ENCODE measurements at regions not wholly inside any gene's neighbourhood (a gene's known extent, or its start where the extent isn't known, plus 50 kb on each side); places are given as distances from the start of the nearest gene placed in this dataset.
A peak's percentile ranks its signal among the peaks of the same experiment; 100 is the strongest.

- ATAC-seq (no peak), DNase-seq (ENCODE audit: low spot score) (no peak)
- intact Hi-C loops (cut with DNase I), result no loop called here
These were observed 98.8 kb upstream of the RGS6 start for GRCh38 chr14:71833476-71833875.

- no peak for DNase-seq (ENCODE audit: low spot score)
- no peak for ATAC-seq
- intact Hi-C loops (cut with DNase I), result no loop called here
These were observed 97.7 kb upstream of the RGS6 start for GRCh38 chr14:71834284-71835204.

GRCh38 chr14:71852181-71852580 is 80.0 kb upstream of the RGS6 start:
- intact Hi-C loops (cut with DNase I), result no loop called here
- DNase-seq (ENCODE audit: low spot score) (no peak), ATAC-seq (no peak)

GRCh38 chr14:71855399-71856036 is 76.7 kb upstream of the RGS6 start:
- ATAC-seq (peak; percentile 57), DNase-seq (ENCODE audit: low spot score) (peak; percentile 84)

GRCh38 chr14:71856199-71856919 is 75.9 kb upstream of the RGS6 start:
- no peak for DNase-seq (ENCODE audit: low spot score)
- intact Hi-C loops (cut with DNase I), result no loop called here
- no peak for ATAC-seq

More at GRCh38 chr14:71855399-71856036, 76.7 kb upstream of the RGS6 start:
- intact Hi-C loops (cut with DNase I), result no loop called here

GRCh38 chr14:71863049-71863448 is 69.2 kb upstream of the RGS6 start:
- DNase-seq (ENCODE audit: low spot score) (no peak), ATAC-seq (no peak)
- intact Hi-C loops (cut with DNase I), result no loop called here

- intact Hi-C loops (cut with DNase I), result no loop called here
- no peak for ATAC-seq
- no peak for DNase-seq (ENCODE audit: low spot score)
These were observed 68.5 kb upstream of the RGS6 start for GRCh38 chr14:71863766-71864165.
